IPS-NIHi7 (cell line): ENCODE measurements at regions not wholly inside any gene's neighbourhood (a gene's known extent, or its start where the extent isn't known, plus 50 kb on each side); places are given as distances from the start of the nearest gene placed in this dataset.
A peak's percentile ranks its signal among the peaks of the same experiment; 100 is the strongest.
"Not testable (repeated sequence)": the region's sequence is repeated elsewhere in the genome, so short reads cannot be mapped to it uniquely, and the experiment has no call there.

Experiments used
- DNase-seq: peaks from one replicate; pipeline ENCODE4 v3.0.0; 2012; ENCODE audit warnings: mixed read lengths; ENCODE audit errors: extremely low spot score

DNA sequence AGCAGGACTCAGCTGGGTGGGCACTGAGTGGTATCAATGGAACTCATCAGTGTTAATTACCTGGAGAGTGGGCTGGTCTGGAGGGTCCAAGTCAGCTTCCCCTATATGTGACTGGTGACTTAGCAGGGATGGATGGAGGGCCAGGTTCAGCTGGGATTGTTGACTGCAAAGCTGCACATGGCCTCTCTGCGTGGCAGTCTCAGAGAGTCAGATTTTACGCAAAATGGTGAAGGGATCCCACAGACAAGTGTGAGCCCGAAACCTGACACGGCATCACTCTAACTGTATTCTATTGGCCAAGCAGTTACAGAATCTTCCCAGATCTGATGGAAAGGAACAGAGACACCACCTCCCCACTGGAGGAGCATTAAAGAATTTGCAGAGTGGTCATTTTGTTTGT lies 716.0 kb upstream of the TBX3 start:
- no peak for DNase-seq

DNA sequence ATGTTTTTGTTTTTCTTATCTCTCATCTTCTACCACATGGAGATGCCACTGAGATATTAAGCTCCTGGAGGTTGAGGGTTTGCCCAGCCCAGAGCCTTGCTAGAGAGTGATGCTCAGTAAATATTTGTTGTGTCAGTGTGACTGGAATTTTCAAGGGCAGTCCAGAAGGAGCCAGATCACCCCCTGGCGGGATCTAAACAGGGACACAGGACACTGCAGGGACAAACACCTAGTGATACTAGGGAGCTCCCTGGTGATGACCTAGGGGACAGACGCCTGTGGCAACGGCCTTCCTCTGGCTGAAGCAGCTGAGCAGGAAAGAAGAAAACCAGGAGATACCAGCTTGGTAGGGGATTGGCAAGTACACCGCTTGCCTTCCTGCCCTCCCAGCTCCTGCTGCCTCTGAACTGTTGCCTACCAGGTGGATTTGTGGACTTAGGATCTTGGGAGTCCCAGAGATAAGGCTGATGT lies 714.4 kb upstream of the TBX3 start:
- no peak for DNase-seq

- DNase-seq, result no peak
These were observed 712.6 kb upstream of the TBX3 start for GRCh38 chr12:115396567-115396966.

GRCh38 chr12:115394496-115395220 lies 710.7 kb upstream of the TBX3 start:
- no peak for DNase-seq

GRCh38 chr12:115388139-115388538 lies 704.2 kb upstream of the TBX3 start:
- DNase-seq, result no peak

- DNase-seq, result no peak
These were observed 703.5 kb upstream of the TBX3 start for GRCh38 chr12:115387467-115387901.

DNA sequence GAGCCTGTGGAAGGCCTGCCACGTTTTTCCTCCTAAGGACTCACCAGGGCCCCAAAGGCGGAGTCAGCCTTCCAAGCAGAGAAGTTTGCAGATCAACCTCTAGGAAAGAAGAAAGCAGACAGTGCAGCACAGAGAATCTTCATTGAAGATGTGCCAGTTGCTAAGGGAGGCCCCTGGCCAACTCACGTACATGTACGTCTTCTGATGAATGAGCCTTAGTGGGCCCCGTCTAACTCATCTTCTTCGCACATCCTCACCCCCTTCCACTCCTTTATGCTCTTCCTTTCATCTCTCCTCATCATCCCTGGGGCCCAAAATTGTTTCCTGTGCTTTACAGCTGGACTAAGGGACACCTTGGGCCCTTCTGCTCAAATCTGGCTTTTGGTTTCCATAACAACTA lies 703.0 kb upstream of the TBX3 start:
- no peak for DNase-seq

GRCh38 chr12:115385141-115385540 lies 701.2 kb upstream of the TBX3 start:
- no peak for DNase-seq

- no peak for DNase-seq
These were observed 700.4 kb upstream of the TBX3 start for GRCh38 chr12:115384391-115384790.

DNA sequence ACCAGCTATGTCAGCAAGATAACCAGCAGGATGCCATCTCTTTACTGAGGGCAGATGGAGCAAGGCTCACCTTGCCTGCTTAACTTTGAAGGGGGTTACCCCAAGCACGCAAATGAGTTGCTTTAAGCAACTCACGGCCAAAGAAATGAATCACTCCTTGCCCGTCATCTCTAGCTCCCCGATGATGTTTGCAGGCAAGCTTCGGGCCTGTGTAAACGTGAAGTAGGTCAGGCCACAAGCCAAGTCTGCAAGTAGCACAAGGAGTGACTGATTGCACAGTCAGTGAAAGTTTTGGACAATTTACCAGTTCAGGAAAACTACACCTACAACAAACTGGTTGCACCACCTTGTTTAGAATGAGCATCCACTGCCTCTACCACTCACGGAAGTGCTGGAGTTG lies 699.7 kb upstream of the TBX3 start:
- no peak for DNase-seq

GRCh38 chr12:115382681-115383080 lies 698.7 kb upstream of the TBX3 start:
- no peak for DNase-seq

DNA sequence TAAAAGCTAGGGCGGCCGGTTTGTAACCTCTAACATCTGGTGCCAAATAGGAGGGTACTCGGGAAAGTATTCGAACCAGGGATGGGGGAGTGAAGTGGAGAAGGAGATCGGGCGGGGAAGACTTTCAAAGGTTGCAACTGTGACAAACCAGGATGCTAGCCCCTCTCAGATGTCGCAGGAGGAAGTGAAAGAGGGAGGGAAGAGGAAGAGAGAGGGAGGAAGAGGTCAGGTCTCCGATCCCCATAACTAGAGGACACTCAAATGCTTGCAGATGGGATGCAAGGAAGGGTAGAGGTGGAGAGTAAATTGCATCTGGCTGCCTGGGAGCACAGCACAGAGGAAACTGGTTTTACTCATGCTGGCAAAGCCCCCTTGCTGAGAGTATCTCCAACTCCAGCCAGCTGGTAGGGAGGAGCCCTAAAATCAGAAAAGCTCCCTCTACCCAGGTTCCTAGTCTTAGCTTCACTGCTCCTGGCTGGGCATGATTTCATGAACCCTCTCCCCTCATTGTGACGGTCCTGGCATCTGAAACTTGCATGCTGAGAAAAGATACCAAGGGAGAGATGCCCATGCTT lies 696.7 kb upstream of the TBX3 start:
- DNase-seq, result no peak

GRCh38 chr12:115378291-115378690 lies 694.3 kb upstream of the TBX3 start:
- no peak for DNase-seq

GRCh38 chr12:115377779-115378178 lies 693.8 kb upstream of the TBX3 start:
- no peak for DNase-seq

GRCh38 chr12:115377230-115377629 lies 693.3 kb upstream of the TBX3 start:
- no peak for DNase-seq

- peak; percentile 41 for DNase-seq
These were observed 691.4 kb upstream of the TBX3 start for GRCh38 chr12:115375186-115375991.

DNA sequence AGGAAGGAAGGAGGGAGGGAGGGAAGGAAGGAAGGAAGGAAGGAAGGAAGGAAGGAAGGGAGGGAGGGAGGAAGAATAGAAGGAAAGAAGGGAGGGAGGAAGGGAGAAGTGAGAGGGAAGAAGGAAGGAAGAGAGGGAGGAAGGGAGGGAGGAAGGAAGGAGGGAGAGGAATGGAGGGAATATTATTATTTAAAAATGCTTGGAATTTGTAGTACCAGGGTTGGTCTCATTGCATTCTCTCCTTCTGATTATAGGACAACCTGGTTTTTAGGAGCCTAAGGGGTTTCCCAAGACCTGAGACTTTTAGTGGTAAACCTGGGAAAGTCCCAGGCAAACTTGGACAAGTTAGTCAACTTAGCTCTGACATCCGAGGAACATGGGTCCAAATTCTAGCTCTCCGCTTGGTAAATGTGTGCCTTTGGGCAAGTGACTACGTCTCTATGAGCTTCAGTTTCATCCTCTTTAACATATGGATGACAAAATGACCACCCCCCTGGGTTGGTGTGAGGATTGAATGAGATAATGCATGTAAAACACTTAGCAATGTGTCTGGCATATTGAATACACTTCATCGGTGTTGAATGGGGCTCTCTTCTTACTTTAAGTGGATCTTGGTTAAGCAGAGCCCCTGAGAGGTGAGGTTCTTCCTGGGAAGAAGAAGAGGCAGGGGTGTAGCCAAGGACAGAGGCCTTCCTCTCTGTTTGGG lies 690.7 kb upstream of the TBX3 start:
- DNase-seq, result no peak

- DNase-seq, result no peak
These were observed 687.7 kb upstream of the TBX3 start for GRCh38 chr12:115371711-115372110.

DNA sequence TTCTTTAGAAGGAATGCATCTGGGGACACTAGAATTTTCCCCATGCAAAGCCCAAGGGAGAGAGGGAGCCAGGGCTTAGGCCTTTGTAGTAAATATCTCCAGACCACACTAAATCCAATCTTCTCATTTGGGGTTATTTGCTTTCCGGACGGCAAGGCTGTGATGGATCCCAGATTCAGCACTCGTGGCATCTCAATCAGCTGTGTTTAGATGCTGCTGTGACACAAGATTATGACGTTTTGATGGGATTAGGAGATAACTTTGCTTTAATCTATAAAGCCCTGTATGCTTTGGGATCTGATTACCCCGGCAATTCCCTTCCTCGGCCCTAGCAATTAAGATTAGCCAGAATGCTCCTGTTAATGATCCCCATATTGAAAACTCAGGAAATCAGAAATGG lies 686.7 kb upstream of the TBX3 start:
- DNase-seq, result no peak

DNA sequence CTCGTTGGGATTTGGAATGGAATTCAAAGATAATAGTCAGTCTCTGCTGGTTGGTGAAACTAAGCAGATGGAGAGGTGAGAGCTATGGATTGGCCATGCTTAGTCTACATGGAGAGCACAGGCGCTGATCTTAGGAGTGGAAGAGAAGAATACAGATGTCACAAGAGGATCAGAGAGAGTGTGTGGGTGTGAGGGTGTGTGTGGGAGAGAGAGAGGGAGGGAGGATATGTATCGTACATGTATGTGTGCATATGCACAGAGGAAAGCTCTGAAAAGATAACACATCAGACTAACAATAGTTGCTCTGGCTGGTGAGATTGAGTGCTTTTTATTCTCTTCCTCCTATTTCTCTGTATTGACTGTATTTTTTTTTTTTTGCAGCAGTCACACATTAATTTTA lies 686.2 kb upstream of the TBX3 start:
- DNase-seq, result no peak

GRCh38 chr12:115366277-115366676 lies 682.3 kb upstream of the TBX3 start:
- DNase-seq, result not testable (repeated sequence)

- not testable (repeated sequence) for DNase-seq
These were observed 681.8 kb upstream of the TBX3 start for GRCh38 chr12:115365765-115366164.
